GM12878 (cell line): ENCODE measurements at regions not wholly inside any gene's neighbourhood (a gene's known extent, or its start where the extent isn't known, plus 50 kb on each side); places are given as distances from the start of the nearest gene placed in this dataset.

ENCODE experiments used
- ATAC-seq: fragments of 200-7000 bp; cut with Tn5 transposase; 3 replicates; pipeline ENCODE4 v1.9.1; 2020; ENCODE audit warnings: mild to moderate bottlenecking, moderate library complexity
- BruUV-seq: library from RNA; stranded (reverse); fragments of 400-500 nt; replicated peaks from 2 replicates; lab custom pipeline; 2021; lab: Mats Ljungman, UMichigan
- CTCF ChIA-PET: fragments of 300-600 bp; sonication (Branson Sonifier 250); formaldehyde crosslinking; extraction: SDS; loops from one replicate; lab custom pipeline; 2021; ENCODE audit warnings: inconsistent platforms; lab: Yijun Ruan, JAX
- POLR2A ChIA-PET: fragments of 350-600 bp; formaldehyde crosslinking; extraction: SDS; loops from one replicate; lab custom pipeline; 2021; ENCODE audit warnings: inconsistent platforms; lab: Charles Lee
- RAD21 ChIA-PET: fragments of 300-600 bp; sonication (Branson Sonifier 250); formaldehyde crosslinking; loops from one replicate; lab custom pipeline; 2023; ENCODE audit warnings: antibody characterized with exemption; ENCODE audit not compliant: unreplicated experiment; lab: Charles Lee
- SMC1A ChIA-PET: fragments of 300-600 bp; sonication (Branson Sonifier 250); formaldehyde crosslinking; loops from one replicate; lab custom pipeline; 2023; ENCODE audit not compliant: unreplicated experiment, uncharacterized antibody; lab: Charles Lee
- DNase-seq: peaks from one replicate; pipeline ENCODE4 v3.0.0-alpha.2; 2011; ENCODE audit warnings: low read depth, low spot score
- FAIRE-seq: peaks from 3 replicates; lab custom pipeline; 2011; peaks lifted over from hg19 to GRCh38; lab: Jason Lieb, UNC
- H2AFZ ChIP-seq: 2 replicates; pipeline ENCODE4 v1.6.0; 2011; ENCODE audit warnings: low read depth, low read length, control low read depth; ENCODE audit not compliant: control insufficient read depth
- H3K27ac ChIP-seq: 2 replicates; pipeline ENCODE4 v1.5.1; 2011; ENCODE audit warnings: control low read depth; ENCODE audit not compliant: control insufficient read depth, insufficient read depth
- H3K27me3 ChIP-seq, 2 experiments: replicated peaks in 1 of 2; 2 replicates each; pipeline versions ENCODE4 v1.6.0 to v1.6.1; 2011; ENCODE audit warnings: low read length in 1 of 2; ENCODE audit not compliant: control insufficient read depth in 2 of 2, insufficient read depth in 2 of 2
- H3K36me3 ChIP-seq, 2 experiments: 2 replicates each; pipeline ENCODE4 v1.5.1; 2011; ENCODE audit warnings: low read length in 1 of 2; ENCODE audit not compliant: control insufficient read depth in 2 of 2, insufficient read depth in 2 of 2
- H3K4me1 ChIP-seq: 2 replicates; pipeline ENCODE4 v1.6.1; 2011; ENCODE audit warnings: mild to moderate bottlenecking, low read length, moderate library complexity, mixed read lengths; ENCODE audit not compliant: control insufficient read depth, insufficient read depth
- H3K4me2 ChIP-seq: 2 replicates; pipeline ENCODE4 v1.6.0; 2011; ENCODE audit warnings: control low read depth; ENCODE audit not compliant: control insufficient read depth, insufficient read depth
- H3K4me3 ChIP-seq: fragments of 200-600 bp; sonication (generic); 2 replicates; pipeline ENCODE4 v1.5.1; 2016
- H3K79me2 ChIP-seq: 2 replicates; pipeline ENCODE4 v1.6.0; 2011; ENCODE audit warnings: low read length; ENCODE audit not compliant: control insufficient read depth, insufficient read depth
- H3K9ac ChIP-seq: 2 replicates; pipeline ENCODE4 v1.8.0; 2011; ENCODE audit warnings: low read length, control low read depth, mixed read lengths; ENCODE audit not compliant: control insufficient read depth, insufficient read depth
- H3K9me3 ChIP-seq: replicated peaks from 3 replicates; pipeline ENCODE4 v1.5.1; 2011; ENCODE audit warnings: mild to moderate bottlenecking, low read length; ENCODE audit not compliant: control insufficient read depth, insufficient read depth
- H4K20me1 ChIP-seq: 2 replicates; pipeline ENCODE4 v1.6.0; 2011; ENCODE audit not compliant: control insufficient read depth, insufficient read depth
- BCL11A ChIP-seq: IDR thresholded peaks from 2 replicates; pipeline ENCODE4 v1.6.1; 2011; ENCODE audit warnings: low read depth, low read length
- JUNB ChIP-seq: IDR thresholded peaks from 2 replicates; pipeline ENCODE4 v1.6.1; 2016; ENCODE audit warnings: antibody characterized with exemption, mild to moderate bottlenecking
- KDM1A ChIP-seq: fragments of 200-600 bp; sonication (generic); IDR thresholded peaks from 2 replicates; pipeline ENCODE4 v1.6.1; 2016; ENCODE audit warnings: borderline replicate concordance
- LARP7 ChIP-seq: fragments of 450-650 bp; IDR thresholded peaks from 2 replicates; pipeline ENCODE4 v1.6.1; 2017; ENCODE audit warnings: mild to moderate bottlenecking
- NR2C2 ChIP-seq: IDR thresholded peaks from 2 replicates; pipeline ENCODE4 v1.6.1; 2011; ENCODE audit warnings: borderline replicate concordance, low read depth; ENCODE audit not compliant: control insufficient read depth, insufficient read length
- NR2F1 ChIP-seq: fragments of 450-650 bp; conservative IDR thresholded peaks from 2 replicates; pipeline ENCODE4 v1.6.1; 2017; ENCODE audit warnings: mild to moderate bottlenecking
- RAD21 ChIP-seq: IDR thresholded peaks from 2 replicates; pipeline ENCODE4 v1.6.1; 2011; ENCODE audit warnings: mild to moderate bottlenecking, low read depth, low read length, moderate library complexity; ENCODE audit not compliant: insufficient read depth
- SPI1 ChIP-seq: IDR thresholded peaks from 2 replicates; pipeline ENCODE4 v1.6.1; 2011; ENCODE audit warnings: low read depth, mild to moderate bottlenecking, low read length, moderate library complexity, borderline replicate concordance; ENCODE audit not compliant: insufficient read depth
- STAT3 ChIP-seq: IDR thresholded peaks from 2 replicates; pipeline ENCODE4 v1.6.1; 2011; ENCODE audit warnings: low read depth, low read length, improper control_type of control experiment
- TCF3 ChIP-seq: IDR thresholded peaks from 2 replicates; pipeline ENCODE4 v1.6.1; 2012; ENCODE audit warnings: low read depth, mild to moderate bottlenecking, low read length, borderline replicate concordance; ENCODE audit not compliant: insufficient read depth
- WGBS: methylation state at CpG from one replicate; pipeline ENCODE4 v1.1.6; 2016; ENCODE audit warnings: low lambda C conversion rate; ENCODE audit not compliant: insufficient replicate concordance, insufficient coverage; ENCODE audit errors: missing lambda C conversion rate; 5-methylcytosine and 5-hydroxymethylcytosine counted together
- in situ Hi-C: fragments of 300-500 bp; cut with MboI; formaldehyde crosslinking; loops from 9 replicates; pipeline ENCODE4 v1.14.3; 2018; ENCODE audit warnings: mixed read lengths
- intact Hi-C: fragments of 100-400 bp; cut with micrococcal nuclease; formaldehyde crosslinking; loops from one replicate; pipeline ENCODE4 v1.14.2; 2022; ENCODE audit not compliant: unreplicated experiment
- TF ChIP-seq, protein P1 (sequence below): IDR thresholded peaks from 2 replicates; pipeline ENCODE4 v1.6.1; 2012; ENCODE audit warnings: low read depth, low read length, improper control_type of control experiment

DNA sequence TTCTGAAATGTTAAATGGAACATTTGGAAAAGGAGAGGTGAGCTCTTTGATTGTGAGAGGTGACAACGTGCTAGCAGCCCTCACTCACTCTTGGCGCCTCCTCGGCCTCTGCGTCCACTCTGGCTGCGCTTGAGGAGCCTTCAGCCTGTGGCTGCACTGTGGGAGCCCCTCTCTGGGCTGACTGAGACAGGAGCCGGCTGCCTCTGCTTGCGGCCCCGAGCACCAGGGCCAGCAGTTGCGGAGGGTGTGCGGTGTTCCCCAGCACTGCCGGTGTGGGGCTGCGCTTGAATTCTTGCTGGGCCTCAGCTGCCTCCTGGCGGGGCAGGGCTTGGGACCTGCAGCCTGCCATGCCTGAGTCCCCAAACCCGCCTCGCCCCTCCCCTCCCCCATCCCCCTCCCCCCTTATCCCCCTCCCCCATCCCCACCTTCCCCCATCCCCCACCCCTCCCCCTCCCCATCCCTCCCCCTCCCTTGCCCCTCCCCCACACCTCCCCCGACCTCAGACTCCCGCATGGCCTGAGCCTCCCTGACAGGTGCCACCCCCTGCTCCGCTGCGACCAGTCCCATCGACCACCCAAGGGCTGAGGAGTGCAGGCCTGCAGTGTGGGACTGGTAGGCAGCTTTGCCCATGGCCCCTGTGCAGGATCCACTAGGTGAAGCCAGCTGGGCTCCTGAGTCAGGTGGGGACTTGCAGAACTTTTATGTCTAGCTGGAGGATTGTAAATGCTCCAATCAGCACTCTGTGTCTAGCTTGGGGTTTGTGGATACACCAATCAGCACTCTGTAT is 411.0 kb downstream of the OLFM4 start:
- ChIA-PET CTCF (no interaction called here), POLR2A (no interaction called here), RAD21 (no interaction called here), SMC1A (no interaction called here)
- Histone ChIP-seq H3K36me3 (no peaks in the 10 kb centered on the region), H3K79me2 (no peaks in the 10 kb centered on the region), H2AFZ (no peak overlapping the region), H3K27me3 (no peaks in the 10 kb centered on the region), H3K4me2 (no peak overlapping the region), H3K9ac (no peak overlapping the region), H3K4me3 (no peak overlapping the region), H4K20me1 (no peaks in the 10 kb centered on the region), H3K27ac (no peak overlapping the region), H3K9me3 (no peaks in the 10 kb centered on the region), H3K4me1 (no peaks in the 10 kb centered on the region)
- in situ Hi-C loops (no loop called here), intact Hi-C loops (no loop called here)
- TF ChIP-seq RAD21 (no peak), STAT3 (no peak), JUNB (no peak), KDM1A (no peak), NR2F1 (no peak), NR2C2 (no peak), BCL11A (no peak), SPI1 (no peak), LARP7 (no peak), TCF3 (no peak)
- TF ChIP-seq, protein P1, sequence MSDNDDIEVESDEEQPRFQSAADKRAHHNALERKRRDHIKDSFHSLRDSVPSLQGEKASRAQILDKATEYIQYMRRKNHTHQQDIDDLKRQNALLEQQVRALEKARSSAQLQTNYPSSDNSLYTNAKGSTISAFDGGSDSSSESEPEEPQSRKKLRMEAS, result no peak
- ATAC-seq (no peak), FAIRE-seq (no peak), DNase-seq (no peak)
- no TSS peak for BruUV-seq
- 68% methylated on average over 12 of the region's 20 CpGs for WGBS
